GM21367 (cell line): ENCODE measurements at regions not wholly inside any gene's neighbourhood (a gene's known extent, or its start where the extent isn't known, plus 50 kb on each side); places are given as distances from the start of the nearest gene placed in this dataset.
A peak's percentile ranks its signal among the peaks of the same experiment; 100 is the strongest.

Source experiments
- ATAC-seq: cut with Tn5 transposase; IDR thresholded peaks from one replicate; pipeline ENCODE4 v1.9.1; 2021; ENCODE audit not compliant: unreplicated experiment

- no peak for ATAC-seq
These were observed 140.2 kb downstream of the ENC1 start for GRCh38 chr5:74500110-74500917.

- ATAC-seq: no peak
These were observed 141.1 kb downstream of the ENC1 start for GRCh38 chr5:74499256-74500050.

GRCh38 chr5:74497706-74498105 is 142.8 kb downstream of the ENC1 start:
- ATAC-seq: no peak

GRCh38 chr5:74493411-74493810 is 147.1 kb downstream of the ENC1 start:
- no peak for ATAC-seq

GRCh38 chr5:74492230-74492629 is 148.3 kb downstream of the ENC1 start:
- no peak for ATAC-seq

GRCh38 chr5:74491586-74491985 is 148.9 kb downstream of the ENC1 start:
- no peak for ATAC-seq

GRCh38 chr5:74490814-74491213 is 149.7 kb downstream of the ENC1 start:
- ATAC-seq: peak; percentile 92

GRCh38 chr5:74482990-74483389 is 157.5 kb downstream of the ENC1 start:
- ATAC-seq: no peak

GRCh38 chr5:74482523-74482922 is 158.0 kb downstream of the ENC1 start:
- ATAC-seq: no peak

- ATAC-seq: peak; percentile 67
These were observed 159.2 kb downstream of the ENC1 start for GRCh38 chr5:74481357-74481756.

GRCh38 chr5:74480201-74480600 is 160.3 kb downstream of the ENC1 start:
- no peak for ATAC-seq

GRCh38 chr5:74478328-74478727 is 162.2 kb downstream of the ENC1 start:
- ATAC-seq: no peak

- ATAC-seq: no peak
These were observed 162.8 kb downstream of the ENC1 start for GRCh38 chr5:74477761-74478160.

- no peak for ATAC-seq
These were observed 163.6 kb downstream of the ENC1 start for GRCh38 chr5:74476819-74477453.

GRCh38 chr5:74476046-74476818 is 164.3 kb downstream of the ENC1 start:
- ATAC-seq: no peak

- ATAC-seq: no peak
These were observed 168.7 kb downstream of the ENC1 start for GRCh38 chr5:74471875-74472274.

GRCh38 chr5:74469234-74469994 is 171.1 kb downstream of the ENC1 start:
- no peak for ATAC-seq

GRCh38 chr5:74468421-74468820 is 172.1 kb downstream of the ENC1 start:
- no peak for ATAC-seq

- ATAC-seq: no peak
These were observed 174.8 kb downstream of the ENC1 start for GRCh38 chr5:74465724-74466123.

- ATAC-seq: no peak
These were observed 175.9 kb downstream of the ENC1 start for GRCh38 chr5:74464512-74465209.
